ENCODE measurements at regions not wholly inside any gene's neighbourhood (a gene's known extent, or its start where the extent isn't known, plus 50 kb on each side); places are given as distances from the start of the nearest gene placed in this dataset.

- Histone ChIP-seq H3K27me3 (ENCODE audit: control insufficient read depth, insufficient read depth, low read length, poor library complexity, severe bottlenecking) (no peaks in the 10 kb centered on the region), H3K36me3 (ENCODE audit: control insufficient read depth, insufficient read depth, low read length) (no peaks in the 10 kb centered on the region), H3K9ac (ENCODE audit: extremely low read depth, low read length, poor library complexity, severe bottlenecking) (no peak overlapping the region), H3K4me3 (ENCODE audit: low read length) (no peak overlapping the region), H3K4me1 (ENCODE audit: control insufficient read depth, insufficient read depth, low read length) (no peaks in the 10 kb centered on the region), H3K9me3 (ENCODE audit: control insufficient read depth, low read length) (no peaks in the 10 kb centered on the region), H3K27ac (ENCODE audit: low read depth, low read length) (no peak overlapping the region)
- Mint-ChIP-seq H3K27ac (no peak overlapping the region), H3K4me3 (no peak overlapping the region), H3K4me1 (peaks cover 4% of the 10 kb centered on the region), H3K36me3 (ENCODE audit: low read depth) (no peaks in the 10 kb centered on the region), H3K27me3 (ENCODE audit: insufficient read depth) (no peaks in the 10 kb centered on the region), H3K9me3 (no peaks in the 10 kb centered on the region)
- whole genome bisulfite sequencing, 2 experiments (ENCODE audit: insufficient coverage in 1 of 2, insufficient read length in 1 of 2) = 94 to 100% methylated on average over 1 to 3 of the region's 3 CpGs
- no peak for TF ChIP-seq CTCF (conservative IDR thresholded peaks at IDR 0.05)
- no peak for DNase-seq
Observed at GRCh38 chr3:5762506-5762905, 575.0 kb downstream of the EDEM1 start.

- Histone ChIP-seq H3K4me3 (ENCODE audit: low read length) (no peak overlapping the region), H3K27me3 (ENCODE audit: control insufficient read depth, insufficient read depth, low read length, poor library complexity, severe bottlenecking) (no peaks in the 10 kb centered on the region), H3K27ac (ENCODE audit: low read depth, low read length) (no peak overlapping the region), H3K9me3 (ENCODE audit: control insufficient read depth, low read length) (no peaks in the 10 kb centered on the region), H3K9ac (ENCODE audit: extremely low read depth, low read length, poor library complexity, severe bottlenecking) (no peak overlapping the region), H3K36me3 (ENCODE audit: control insufficient read depth, insufficient read depth, low read length) (no peaks in the 10 kb centered on the region), H3K4me1 (ENCODE audit: control insufficient read depth, insufficient read depth, low read length) (no peaks in the 10 kb centered on the region)
- DNase-seq = no peak
- TF ChIP-seq CTCF (conservative IDR thresholded peaks at IDR 0.05) = no peak
- Mint-ChIP-seq H3K36me3 (ENCODE audit: low read depth) (no peaks in the 10 kb centered on the region), H3K4me1 (no peaks in the 10 kb centered on the region), H3K27ac (no peak overlapping the region), H3K9me3 (no peaks in the 10 kb centered on the region), H3K4me3 (no peak overlapping the region), H3K27me3 (ENCODE audit: insufficient read depth) (no peaks in the 10 kb centered on the region)
- WGBS, 2 experiments (ENCODE audit: insufficient coverage in 1 of 2, insufficient read length in 1 of 2) = 90% methylated on average over 1 of the region's 1 CpG; no CpG with 5 or more reads in 1 of the 2 experiments
Observed at GRCh38 chr3:5766848-5767247, 579.3 kb downstream of the EDEM1 start.

GRCh38 chr3:5767304-5767703, 579.8 kb downstream of the EDEM1 start:
- Mint-ChIP-seq H3K27ac (no peak overlapping the region), H3K27me3 (ENCODE audit: insufficient read depth) (no peaks in the 10 kb centered on the region), H3K4me3 (no peak overlapping the region), H3K4me1 (no peaks in the 10 kb centered on the region), H3K9me3 (no peaks in the 10 kb centered on the region), H3K36me3 (ENCODE audit: low read depth) (no peaks in the 10 kb centered on the region)
- H3K27me3 ChIP-seq (ENCODE audit: control insufficient read depth, insufficient read depth, low read length, poor library complexity, severe bottlenecking) = no peaks in the 10 kb centered on the region
- WGBS, 2 experiments (ENCODE audit: insufficient coverage in 1 of 2, insufficient read length in 1 of 2) = 90 to 95% methylated on average over 2 of the region's 2 CpGs
- no peaks in the 10 kb centered on the region for H3K9me3 ChIP-seq (ENCODE audit: control insufficient read depth, low read length)
- no peaks in the 10 kb centered on the region for H3K4me1 ChIP-seq (ENCODE audit: control insufficient read depth, insufficient read depth, low read length)
- DNase-seq = no peak
- no peak overlapping the region for H3K27ac ChIP-seq (ENCODE audit: low read depth, low read length)
- no peak overlapping the region for H3K4me3 ChIP-seq (ENCODE audit: low read length)
- no peak for TF ChIP-seq CTCF (conservative IDR thresholded peaks at IDR 0.05)
- H3K9ac ChIP-seq (ENCODE audit: extremely low read depth, low read length, poor library complexity, severe bottlenecking) = no peak overlapping the region
- H3K36me3 ChIP-seq (ENCODE audit: control insufficient read depth, insufficient read depth, low read length) = no peaks in the 10 kb centered on the region

Data from endodermal cell (in vitro differentiated cells).